ENCODE measurements at regions not wholly inside any gene's neighbourhood (a gene's known extent, or its start where the extent isn't known, plus 50 kb on each side); places are given as distances from the start of the nearest gene placed in this dataset.
A peak's percentile ranks its signal among the peaks of the same experiment; 100 is the strongest.

DNA sequence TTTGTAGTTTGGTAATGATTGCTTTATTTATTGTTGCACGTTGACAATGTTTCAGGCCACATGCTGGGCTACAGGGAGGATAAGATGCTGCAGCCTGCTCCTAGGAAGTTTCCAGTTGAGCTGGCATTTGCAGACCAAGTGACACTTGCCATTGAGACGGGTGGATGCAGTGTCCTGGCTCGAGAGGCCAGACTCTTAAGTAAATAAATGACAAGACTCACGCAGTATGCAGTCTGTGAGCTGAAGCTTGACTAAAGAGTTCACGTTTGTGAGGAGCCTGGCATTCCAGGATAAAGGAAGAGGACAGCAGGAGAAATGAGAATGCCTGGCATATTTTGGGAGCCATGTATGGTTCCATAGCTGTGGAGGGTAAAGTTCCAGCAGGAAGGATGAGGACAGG lies 105.8 kb downstream of the BAMBI start:
- DNase-seq (ENCODE audit: low spot score): no peak

DNA sequence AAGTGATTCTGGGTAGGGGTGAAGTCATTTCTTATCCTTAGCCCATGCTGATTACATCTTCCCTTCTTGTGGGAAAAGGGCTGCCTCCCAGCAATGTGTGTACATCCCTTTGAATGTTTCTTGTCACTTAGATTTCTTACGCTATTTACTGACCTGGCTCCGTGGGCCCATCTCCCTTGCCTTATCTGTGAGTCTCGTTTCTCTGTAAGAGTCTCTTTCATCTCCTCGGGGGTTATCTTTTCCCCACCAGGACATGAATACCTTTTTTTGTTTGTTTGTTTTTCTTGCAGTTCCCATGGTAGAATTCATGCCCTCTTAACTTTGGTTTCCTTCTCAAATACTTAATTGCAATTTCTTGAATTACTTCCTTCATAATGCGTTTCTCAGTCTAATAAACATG lies 107.7 kb downstream of the BAMBI start:
- no peak for DNase-seq (ENCODE audit: low spot score)

DNA sequence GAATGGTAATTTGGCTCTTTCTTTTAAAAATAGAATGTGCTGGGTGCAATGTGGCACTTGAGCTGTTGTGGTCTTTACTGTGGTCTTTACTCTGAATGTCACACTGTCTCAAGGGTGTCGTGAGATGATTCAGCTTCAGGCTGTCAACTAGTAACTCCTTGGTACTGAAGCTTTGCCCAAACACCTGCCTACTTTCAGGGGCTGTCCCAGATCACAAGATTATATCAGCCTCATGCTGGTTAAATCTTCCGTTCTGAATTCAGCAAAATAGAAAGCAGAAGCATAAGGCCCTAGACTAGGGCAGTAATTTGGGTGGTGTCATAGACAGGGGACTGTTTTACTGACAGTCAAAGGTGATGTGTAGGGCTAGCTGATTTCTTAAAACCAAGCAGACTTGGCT lies 110.9 kb downstream of the BAMBI start:
- no peak for DNase-seq (ENCODE audit: low spot score)

DNA sequence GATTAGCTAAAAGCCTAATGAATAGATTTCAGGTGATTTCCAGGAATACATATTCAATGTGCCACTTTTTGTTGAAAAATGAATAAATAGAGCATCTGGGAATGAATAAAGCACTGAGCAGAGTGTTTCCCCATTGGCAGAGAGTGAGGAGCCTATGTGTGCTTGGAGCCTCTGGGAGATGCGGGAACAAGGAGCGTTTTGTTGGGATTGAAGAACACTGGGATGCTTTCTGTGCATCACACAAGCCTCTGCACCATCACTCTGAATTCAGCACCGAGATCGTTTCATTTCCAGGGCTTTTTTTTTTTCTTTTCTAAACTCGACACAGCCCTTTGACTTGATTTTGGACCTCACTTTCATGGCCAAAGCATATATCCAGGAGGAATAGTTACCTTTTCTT lies 111.4 kb downstream of the BAMBI start:
- DNase-seq (ENCODE audit: low spot score): no peak

DNA sequence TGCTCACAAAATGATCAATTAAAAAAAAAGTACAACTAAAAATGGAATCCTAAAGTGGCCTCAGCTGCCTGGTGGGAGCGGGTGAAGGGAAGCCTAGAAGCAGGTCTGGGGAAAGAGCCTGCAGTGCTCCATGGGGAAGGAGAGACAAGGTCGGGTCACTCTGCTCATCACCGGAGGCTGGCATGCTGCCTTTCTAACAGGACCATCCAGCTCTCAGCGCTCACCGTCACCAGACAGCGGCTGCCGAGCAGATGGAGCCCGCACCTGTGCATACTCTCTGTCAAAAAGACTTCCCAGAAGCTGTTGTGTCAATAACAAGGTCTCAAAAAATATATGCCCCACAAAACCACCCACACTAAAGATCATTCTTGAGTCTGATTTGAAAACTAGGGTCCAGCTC lies 112.8 kb downstream of the BAMBI start:
- no peak for DNase-seq (ENCODE audit: low spot score)

DNA sequence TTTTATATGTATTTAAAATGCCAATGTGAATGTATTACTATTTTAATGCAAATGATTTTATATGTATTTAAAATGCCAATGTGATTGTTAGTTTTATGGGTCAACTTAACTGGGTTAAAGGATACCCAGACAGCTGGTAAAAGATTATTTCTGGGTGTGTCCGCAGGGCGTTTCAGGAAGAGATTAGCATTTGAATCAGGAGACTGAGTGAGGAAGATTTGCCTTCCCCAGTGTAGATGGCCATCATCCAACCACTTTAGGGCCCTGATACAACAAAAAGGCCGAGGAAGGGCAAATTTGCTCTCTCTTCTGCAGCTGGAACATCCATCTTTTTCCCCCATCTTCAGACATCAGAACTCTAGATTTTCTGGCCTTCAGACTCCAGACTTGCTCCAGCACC lies 116.2 kb downstream of the BAMBI start:
- DNase-seq (ENCODE audit: low spot score): no peak

DNA sequence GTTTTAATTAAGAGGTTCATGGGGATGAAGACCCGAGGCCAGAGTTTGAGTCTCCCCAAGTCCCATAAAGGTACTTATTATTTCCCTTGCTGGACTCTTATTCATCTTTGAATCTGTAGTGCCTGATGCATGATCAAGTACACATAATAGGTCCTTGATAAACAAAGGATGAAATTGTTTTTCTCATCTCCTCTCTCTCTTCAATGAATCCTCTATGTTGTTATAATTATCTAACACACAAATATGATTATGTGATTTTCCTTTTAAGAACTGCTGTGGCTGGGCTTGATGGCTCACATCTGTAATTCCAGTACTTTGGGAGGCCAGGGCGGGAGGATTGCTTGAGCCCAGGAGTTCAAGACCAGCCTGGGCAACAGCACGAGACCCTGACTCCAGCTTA lies 117.7 kb downstream of the BAMBI start:
- DNase-seq (ENCODE audit: low spot score): no peak

DNA sequence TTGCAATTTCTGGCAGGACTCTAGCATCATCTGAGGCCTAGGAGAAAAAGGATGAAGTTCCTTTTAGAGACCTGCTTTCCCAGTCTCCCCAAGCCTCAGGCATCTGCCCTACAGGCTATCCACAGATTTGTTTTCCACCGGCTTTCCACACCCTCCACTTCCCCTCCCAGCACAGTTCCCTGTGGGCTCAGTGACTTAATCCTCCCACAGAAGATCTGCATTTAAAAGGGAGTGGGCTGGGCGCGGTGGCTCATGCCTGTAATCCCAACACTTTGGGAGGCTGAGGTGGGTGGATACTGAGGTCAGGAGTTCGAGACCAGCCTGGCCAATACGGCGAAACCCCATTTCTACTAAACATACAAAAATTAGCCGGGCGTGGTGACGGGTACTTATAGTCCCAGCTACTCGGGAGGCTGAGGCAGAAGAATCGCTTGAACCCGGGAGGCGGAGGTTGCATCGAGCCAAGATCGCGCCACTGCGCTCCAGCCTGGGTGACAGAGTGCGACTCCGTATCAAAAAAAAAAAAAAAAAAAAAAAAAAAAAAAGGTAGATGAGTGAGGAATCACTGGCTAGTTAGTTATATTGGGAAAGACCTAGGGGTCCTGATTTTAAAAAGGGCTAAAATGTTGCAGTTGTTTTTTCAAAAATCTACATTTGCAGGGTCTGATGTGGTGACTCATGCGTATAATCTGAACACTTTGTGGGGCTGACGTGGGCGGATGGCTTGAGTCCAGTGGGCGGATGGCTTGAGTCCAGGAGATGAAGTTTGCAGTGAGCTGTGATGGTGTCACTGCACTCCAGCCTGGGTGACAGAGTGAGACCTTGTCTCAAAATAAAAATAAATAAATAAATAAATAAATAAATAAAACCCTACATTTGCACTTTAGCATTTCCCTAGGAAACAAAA lies 119.5 kb downstream of the BAMBI start:
- DNase-seq (ENCODE audit: low spot score): peak; percentile 32

DNA sequence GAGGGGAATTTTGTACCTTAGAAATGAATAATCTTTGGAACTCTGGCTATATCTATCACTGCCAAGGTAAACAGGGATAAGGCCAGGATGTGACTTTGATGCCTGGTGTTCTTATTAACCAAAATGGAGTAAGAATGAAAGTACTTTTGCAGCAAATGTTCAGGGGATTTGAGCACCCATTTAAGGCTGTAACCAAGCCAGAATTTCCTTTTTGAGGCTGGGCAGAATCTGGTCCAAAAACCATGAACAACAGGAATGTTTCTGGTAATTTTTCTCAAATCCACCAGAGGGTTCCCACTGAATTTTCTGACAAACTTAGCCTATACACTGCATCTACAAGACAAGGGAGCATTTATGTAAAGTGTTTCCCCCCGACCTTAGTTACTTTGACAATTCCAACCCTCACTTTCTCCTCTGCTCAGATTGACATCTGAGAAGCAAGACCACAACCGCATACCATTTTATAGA lies 120.6 kb downstream of the BAMBI start:
- no peak for DNase-seq (ENCODE audit: low spot score)

DNA sequence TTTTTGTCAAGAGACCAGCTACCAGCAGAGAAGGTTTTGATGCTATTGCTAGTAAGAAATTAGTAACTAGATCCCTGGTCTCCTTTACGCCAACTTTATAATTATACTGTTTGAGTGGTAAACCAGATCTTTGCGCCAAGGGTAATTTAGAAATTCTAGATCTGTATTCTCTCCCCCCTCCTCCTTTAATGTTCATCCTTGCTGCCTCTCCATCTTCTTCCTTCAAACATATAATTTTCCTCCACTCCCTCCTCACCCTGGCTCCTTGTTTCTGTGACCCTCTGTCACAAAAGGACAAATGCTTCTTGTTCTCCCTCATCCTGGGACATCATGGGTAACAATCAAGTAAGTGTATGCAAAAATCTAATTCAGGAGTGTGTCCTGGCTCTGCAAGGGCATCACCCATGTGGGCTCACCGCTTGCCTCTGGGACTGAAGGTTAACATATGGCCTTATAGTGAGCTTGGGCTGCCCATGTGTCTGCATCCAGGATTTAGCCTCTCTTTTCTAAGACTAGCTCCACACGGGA lies 121.2 kb downstream of the BAMBI start:
- no peak for DNase-seq (ENCODE audit: low spot score)

DNA sequence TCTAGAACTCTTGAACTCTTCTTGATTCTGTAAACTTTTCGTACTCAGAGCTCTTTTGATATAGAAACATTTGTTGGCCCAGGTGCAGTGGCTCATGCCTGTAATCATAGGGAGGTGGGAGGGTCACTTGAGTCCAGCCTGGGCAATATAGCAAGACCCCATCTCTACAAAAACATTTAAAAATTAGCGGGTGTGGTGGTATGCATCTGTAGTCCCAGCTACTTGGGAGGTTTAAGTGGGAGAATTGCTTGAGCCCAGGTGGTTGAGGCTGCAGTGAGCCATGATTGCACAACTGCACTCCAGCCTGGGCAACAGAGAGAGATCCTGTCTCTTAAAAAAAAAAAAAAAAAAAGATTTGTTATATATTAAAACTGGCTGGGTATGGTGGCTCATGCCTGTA lies 121.6 kb downstream of the BAMBI start:
- no peak for DNase-seq (ENCODE audit: low spot score)

DNA sequence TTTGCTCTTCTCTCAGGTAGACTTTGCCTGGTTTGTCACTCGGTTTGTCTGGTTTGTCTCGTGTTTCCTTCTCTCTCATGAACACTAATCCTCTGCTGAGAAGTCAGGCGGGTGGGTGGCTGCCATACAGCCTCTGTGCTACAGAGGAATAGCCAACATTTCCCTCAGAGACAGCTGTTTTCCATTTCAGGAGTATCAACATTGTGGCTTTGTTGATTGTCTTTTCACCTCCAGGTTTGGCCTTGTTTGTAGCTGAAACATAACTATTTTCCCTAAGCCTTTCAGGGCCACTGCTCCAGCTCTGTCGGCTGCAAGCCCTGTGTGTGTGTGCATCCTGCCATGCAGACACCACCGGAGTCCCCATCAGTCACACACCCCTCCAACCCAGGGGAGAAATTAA lies 122.8 kb downstream of the BAMBI start:
- peak; percentile 25 for DNase-seq (ENCODE audit: low spot score)

DNA sequence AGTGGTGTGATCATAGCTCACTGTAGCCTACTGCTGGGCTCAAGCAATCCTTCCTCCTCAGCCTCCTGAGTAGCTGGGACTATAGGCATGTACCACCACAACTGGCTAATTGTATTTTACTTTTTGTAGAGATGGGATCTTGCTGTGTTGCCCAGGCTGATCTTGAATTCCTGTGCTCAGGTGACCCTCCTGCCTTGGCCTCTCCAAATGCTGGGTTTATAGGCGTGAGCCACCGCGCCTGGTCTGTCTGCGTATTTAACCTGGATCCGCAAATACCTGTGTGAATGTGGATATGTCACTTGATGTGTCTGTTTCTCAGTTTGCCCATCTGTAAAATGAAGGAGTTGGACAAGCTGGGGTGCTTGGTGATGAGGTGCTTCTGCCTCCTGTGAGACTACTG lies 123.9 kb downstream of the BAMBI start:
- DNase-seq (ENCODE audit: low spot score): no peak

DNA sequence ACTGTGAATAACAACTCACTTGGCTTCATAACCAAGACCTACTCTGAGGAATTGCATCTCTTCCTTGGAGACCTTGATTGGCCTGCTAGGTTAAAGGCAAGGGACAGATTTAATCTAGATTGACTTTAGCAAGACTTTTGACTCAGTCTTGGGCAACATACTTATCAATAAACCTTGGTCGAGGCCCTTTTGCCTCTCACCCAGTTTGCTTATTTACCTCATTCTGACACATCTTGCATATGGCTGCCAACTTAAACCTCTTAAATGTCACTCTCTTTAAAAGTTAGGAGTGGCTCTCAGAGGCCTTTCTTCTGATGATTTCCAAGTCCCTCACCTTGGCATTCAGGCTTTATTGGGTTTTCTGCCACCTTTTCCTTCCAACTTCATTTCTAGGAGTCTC lies 124.5 kb downstream of the BAMBI start:
- DNase-seq (ENCODE audit: low spot score): no peak

DNA sequence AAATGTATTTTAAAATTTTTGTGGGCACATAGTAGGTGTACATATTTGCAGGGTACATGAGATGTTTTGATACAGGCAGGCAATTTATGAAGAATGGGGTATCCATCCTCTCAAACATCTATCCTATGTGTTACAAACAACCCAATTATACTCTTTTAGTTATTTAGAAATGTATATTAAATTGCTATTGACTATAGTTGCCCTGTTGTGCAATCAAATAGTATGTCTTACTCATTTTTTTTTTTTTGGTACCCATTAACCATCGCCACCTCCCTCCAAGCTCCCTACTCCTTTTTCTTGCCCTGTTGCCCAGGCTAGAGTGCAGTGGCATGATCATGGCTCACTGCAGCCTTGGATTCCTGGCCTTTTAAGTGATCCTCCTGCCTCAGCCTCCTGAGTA lies 128.1 kb downstream of the BAMBI start:
- no peak for DNase-seq (ENCODE audit: low spot score)

DNA sequence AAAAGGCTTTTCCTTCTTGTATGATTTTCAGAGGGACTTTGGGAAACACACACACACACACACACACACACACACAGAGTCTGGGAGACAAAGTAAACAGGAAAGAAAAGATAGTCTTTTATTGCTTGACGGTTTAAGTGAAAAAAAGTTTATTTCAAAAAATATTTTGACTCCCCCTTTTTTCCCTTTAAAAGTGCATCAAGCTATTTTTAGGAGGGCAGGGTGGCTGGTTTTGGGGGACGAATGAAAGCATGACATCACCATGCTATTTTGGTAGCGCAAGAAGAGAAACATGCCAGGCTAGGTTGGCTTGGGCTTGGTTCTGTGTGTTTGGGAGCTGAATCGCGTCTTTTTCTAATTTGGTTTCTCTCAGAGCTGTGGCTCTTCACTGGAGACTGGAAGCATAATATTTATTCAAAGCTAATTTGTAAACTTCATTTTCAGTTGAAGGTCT lies 129.2 kb downstream of the BAMBI start:
- DNase-seq (ENCODE audit: low spot score): no peak

DNA sequence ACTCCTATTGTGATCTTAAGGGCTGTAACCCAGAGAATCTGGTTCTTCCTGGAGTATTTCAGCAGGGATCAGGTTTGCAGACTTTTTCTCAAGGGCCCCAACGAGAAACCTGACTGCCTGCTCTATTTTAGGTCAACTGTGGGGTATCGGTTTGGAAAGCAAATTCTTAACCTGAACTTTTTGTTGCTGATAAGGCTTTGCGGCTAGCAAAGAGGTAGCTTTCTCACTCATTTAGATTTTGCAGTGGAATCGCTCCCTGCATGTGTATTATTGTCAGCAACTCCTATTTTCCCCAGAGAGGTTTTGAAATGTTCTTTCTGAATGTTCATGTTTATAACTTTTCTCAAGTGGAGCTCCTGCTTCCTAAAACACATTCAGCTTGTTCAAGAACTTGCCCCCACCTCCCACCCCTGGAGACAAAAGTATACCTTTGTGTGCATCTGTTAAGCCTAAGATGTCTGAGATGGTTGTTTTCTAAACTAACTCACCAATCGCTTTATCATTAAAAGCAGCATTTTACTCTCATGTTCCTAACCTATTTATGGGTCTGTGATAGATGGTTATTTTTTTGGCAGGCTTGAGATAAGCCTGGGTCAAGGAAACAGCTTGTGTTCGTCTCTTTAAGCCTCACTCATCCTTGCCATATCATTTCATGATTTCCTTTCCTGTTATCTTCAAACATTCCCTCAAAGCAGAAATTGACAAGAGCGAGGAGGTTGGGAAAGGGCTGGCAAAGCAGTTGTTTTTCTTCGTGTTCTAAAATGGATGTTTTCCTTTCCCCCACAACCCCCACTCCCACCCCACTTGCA lies 129.8 kb downstream of the BAMBI start:
- no peak for DNase-seq (ENCODE audit: low spot score)

DNA sequence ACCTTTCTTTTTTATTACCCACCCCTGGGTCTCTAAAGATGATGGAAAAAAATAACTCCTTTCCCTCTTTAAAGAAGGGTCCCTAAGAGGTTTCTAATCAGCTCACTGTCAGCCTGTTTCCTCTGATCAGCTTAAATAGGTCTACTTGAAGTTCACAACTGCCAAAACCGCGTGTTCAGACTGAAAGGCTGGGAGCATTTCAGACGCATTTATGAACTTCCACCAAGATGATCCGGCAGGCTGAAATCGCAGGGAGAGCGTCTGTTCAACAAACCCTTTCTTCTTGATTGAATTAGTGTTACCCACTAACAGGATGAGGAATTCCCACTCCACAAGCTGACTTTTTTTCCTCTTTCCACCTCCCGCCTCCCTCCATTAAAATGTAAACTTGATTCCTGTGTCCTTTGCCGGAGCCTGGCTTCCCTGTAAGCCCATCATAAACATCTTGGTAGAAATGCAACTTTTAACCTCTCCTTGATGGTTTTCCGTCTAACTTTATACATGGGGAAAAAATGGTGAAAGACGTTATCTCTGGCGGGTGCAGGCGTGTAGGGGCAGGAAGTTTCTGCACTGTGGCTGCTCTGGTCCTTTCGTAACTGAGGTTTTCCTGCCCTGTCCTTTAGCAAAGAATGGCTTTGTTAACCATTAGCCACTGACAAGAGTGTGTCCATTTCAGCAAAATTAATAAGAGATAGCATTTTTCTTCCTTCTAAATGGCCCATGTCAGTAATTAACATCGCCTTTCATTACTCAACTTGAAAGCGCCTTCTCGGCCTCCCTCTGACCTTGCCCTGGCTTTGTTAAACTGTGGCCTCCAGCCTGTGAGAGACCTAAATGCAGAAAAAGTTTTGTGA lies 130.7 kb downstream of the BAMBI start:
- no peak for DNase-seq (ENCODE audit: low spot score)

DNA sequence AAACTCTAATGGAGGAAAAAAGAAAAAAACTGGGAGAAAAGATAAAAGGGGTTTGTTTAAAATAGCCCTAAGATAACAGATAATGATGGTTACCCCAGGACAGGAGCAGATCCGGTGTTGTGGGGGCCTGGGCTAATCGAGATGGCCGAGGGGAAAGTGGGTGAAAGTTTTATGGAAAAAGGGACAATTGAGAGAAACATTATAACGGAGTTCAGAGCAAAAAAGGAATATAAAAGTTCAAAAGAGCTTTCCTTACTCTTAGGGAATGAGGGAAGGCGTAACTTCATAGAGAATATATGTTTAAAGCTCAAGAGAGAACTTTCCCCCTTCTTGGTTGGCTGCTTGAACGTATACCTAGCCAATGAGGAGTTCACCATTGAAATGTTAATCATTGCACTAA lies 131.4 kb downstream of the BAMBI start:
- DNase-seq (ENCODE audit: low spot score): no peak

DNA sequence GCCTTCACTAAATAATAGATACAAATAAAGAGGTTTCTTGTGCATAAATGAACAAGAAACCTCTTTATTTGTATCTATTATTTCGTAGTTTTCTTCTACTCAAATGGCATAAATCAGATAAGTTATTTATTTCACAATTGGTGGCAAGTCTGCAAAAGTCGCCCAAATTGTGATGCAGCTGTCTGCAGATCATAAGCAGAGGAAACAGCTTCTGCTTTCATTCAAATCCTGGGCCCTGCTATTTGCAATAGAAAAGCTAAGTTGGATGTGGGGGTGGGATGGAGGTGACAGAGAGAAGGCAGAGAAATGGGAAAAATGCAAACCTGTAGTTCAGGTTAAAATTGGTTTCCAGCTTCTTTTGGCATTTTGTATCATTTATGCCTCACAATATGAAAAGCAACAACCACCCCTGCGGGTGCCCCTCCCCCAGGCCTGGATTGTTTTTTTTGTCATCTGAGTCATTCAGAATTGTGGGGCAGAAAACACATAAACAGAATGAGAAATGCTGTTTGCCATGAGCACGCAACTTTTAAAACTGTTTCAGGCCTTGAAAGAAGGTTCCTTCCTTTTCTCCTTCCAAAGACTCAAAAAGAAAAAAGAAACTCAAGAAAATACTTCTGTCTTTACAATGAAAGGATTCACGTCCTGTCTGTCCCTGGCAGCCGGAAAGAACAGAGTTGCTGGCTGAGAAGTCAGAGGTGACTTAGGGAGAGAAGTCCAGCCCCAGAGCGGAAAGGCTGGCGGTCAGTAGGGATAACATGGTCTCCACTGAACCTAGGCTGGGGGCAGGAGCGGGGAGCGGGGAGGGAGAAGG lies 132.9 kb downstream of the BAMBI start:
- peak; percentile 33 for DNase-seq (ENCODE audit: low spot score)
